Subcutaneous abdominal adipose tissue (tissue), 5 donors: ENCODE measurements at regions not wholly inside any gene's neighbourhood (a gene's known extent, or its start where the extent isn't known, plus 50 kb on each side); places are given as distances from the start of the nearest gene placed in this dataset.

Experiments used
- H3K27ac ChIP-seq: one replicate; pipeline ENCODE4 v1.7.0; 2013; ENCODE audit warnings: low read depth, mild to moderate bottlenecking, inconsistent platforms, low read length, moderate library complexity
- H3K27me3 ChIP-seq, 5 donors: one replicate each; pipeline ENCODE4 v1.7.0; 2013; ENCODE audit warnings: low read length in 5 of 5, inconsistent platforms in 1 of 5; ENCODE audit not compliant: control insufficient read depth in 5 of 5, insufficient read depth in 4 of 5
- H3K36me3 ChIP-seq, 5 donors: one replicate each; pipeline ENCODE4 v1.7.0; 2013; ENCODE audit warnings: low read length in 5 of 5; ENCODE audit not compliant: control insufficient read depth in 5 of 5, insufficient read depth in 5 of 5
- H3K4me1 ChIP-seq, 5 donors: one replicate each; pipeline ENCODE4 v1.7.0; 2013; ENCODE audit warnings: low read length in 5 of 5, mild to moderate bottlenecking in 3 of 5, moderate library complexity in 1 of 5; ENCODE audit not compliant: control insufficient read depth in 5 of 5, insufficient read depth in 5 of 5
- H3K4me3 ChIP-seq, 5 donors: one replicate each; pipeline ENCODE4 v1.7.0; 2013; ENCODE audit warnings: low read length in 5 of 5, low read depth in 1 of 5
- H3K9ac ChIP-seq, 5 donors: one replicate each; pipeline ENCODE4 v1.7.0; 2013; ENCODE audit warnings: low read length in 5 of 5, mild to moderate bottlenecking in 4 of 5, moderate library complexity in 3 of 5
- H3K9me3 ChIP-seq, 5 donors: one replicate each; pipeline ENCODE4 v1.7.0; 2013; ENCODE audit warnings: low read length in 5 of 5; ENCODE audit not compliant: control insufficient read depth in 5 of 5
- donor health status: healthy.
- donor health status: healthy.
- donor health status: healthy.
- donor health status: healthy.
- donor health status: healthy.

DNA sequence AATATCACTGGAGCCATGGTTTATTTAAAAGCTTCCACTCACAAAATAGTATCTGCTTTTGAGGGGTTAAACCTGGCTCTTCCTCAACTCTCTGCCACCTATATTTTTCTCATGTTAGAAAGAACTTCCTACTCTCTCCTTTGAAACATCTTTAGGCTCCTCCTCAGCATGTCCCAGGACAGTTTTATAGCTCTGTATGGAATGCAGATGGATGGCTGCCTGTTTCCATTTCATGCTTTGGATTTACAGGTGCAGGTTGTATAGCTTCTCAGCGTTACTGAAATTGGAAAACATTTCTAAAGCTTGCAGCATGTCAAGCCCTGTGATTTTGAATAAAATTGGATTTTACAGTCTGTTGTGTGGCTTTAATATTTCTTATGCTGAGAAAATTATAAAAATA is 314.0 kb downstream of the NDFIP2 start:
- H3K27me3 ChIP-seq: no peaks in the 10 kb centered on the region
- no peaks in the 10 kb centered on the region for H3K4me1 ChIP-seq
- no peak overlapping the region for H3K27ac ChIP-seq

DNA sequence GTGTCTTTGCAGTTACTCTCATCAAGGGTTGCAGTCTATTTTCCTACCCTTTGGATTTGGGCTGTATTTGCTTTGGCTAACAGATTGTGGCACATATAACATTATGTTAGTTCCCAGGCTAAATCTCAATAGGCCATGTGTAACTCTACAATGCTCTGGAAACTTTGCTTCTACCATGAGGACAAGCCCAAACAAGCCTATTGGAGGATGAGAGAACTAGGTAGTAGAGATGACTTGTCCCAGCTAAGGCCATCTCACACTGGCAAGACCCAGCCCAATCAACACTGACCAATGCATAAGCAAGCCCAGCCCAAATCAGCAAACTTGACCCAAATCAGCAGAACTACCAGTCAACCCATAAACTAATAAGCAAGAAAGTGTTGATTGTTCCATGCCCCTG is 311.8 kb downstream of the NDFIP2 start:
- no peak overlapping the region for H3K9ac ChIP-seq
- H3K4me1 ChIP-seq: no peaks in the 10 kb centered on the region
- no peak overlapping the region for H3K4me3 ChIP-seq
- H3K27me3 ChIP-seq: no peaks in the 10 kb centered on the region
- H3K36me3 ChIP-seq: no peaks in the 10 kb centered on the region
- no peak overlapping the region for H3K27ac ChIP-seq
- peaks cover 0 to 17% (median 9%) of the 10 kb centered on the region in 5 donors for H3K9me3 ChIP-seq

More for the DNA sequence above, 314.0 kb downstream of the NDFIP2 start:
- Histone ChIP-seq H3K4me3 (no peak overlapping the region), H3K36me3 (no peaks in the 10 kb centered on the region), H3K9ac (no peak overlapping the region), H3K9me3 (peaks cover 0 to 11% (median 0%) of the 10 kb centered on the region in 5 donors)

DNA sequence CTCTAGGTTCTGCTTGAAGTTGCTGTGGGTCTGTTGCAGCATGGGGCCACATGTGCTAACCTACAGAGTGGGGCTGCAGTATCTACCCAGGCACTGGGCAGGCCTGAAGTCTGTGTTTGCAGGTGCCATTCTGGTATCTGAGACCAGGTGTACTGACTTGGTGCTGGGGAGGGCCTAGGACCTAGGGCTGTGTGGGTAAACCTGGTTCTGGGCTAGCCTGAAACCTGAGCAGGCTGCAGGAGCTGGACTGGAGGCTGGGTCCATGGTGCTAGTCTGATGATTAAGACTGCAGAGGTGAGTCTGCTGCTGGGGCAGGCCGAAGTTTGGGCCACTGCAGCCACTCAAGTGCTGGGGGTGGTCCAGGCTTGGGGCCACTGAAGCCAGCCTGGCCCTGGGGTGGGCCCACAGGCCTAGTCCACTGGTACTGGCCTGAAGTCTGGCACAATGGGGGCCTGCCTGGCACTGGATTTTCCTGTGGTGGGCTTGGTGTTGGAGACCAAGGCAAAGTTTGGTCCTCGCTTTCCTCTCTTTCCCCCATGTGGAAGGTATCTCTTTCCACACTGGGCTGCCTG is 310.6 kb downstream of the NDFIP2 start:
- Histone ChIP-seq H3K4me3 (no peak overlapping the region), H3K27me3 (no peaks in the 10 kb centered on the region), H3K36me3 (no peaks in the 10 kb centered on the region)

DNA sequence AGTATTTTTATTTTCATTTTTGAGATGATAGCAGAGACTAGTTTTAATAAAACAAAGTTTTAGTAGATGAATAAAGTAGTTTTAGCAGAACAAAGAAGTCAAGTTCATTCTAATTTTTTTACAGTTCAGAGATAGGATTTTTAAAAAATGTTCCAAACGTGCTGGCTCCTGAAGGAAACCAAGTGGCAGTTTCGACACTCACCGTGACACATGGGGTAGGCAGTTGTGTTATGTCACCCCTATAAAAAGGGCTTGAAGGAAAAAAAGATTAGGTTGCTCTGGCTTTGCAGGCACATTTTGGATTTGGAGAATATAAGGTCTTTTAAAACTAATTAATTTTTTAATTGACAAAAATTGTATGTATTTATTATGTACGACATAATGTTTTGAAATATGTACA is 305.2 kb downstream of the NDFIP2 start:
- H3K9ac ChIP-seq: no peak overlapping the region
- H3K4me1 ChIP-seq: no peaks in the 10 kb centered on the region
- peaks cover 0 to 17% (median 9%) of the 10 kb centered on the region in 5 donors for H3K9me3 ChIP-seq
- no peak overlapping the region for H3K27ac ChIP-seq
- no peaks in the 10 kb centered on the region for H3K27me3 ChIP-seq
- H3K4me3 ChIP-seq: no peak overlapping the region
- no peaks in the 10 kb centered on the region for H3K36me3 ChIP-seq

More for the DNA sequence above, 310.6 kb downstream of the NDFIP2 start:
- no peak overlapping the region for H3K9ac ChIP-seq
- no peaks in the 10 kb centered on the region for H3K4me1 ChIP-seq
- no peak overlapping the region for H3K27ac ChIP-seq
- peaks cover 0 to 17% (median 9%) of the 10 kb centered on the region in 5 donors for H3K9me3 ChIP-seq

DNA sequence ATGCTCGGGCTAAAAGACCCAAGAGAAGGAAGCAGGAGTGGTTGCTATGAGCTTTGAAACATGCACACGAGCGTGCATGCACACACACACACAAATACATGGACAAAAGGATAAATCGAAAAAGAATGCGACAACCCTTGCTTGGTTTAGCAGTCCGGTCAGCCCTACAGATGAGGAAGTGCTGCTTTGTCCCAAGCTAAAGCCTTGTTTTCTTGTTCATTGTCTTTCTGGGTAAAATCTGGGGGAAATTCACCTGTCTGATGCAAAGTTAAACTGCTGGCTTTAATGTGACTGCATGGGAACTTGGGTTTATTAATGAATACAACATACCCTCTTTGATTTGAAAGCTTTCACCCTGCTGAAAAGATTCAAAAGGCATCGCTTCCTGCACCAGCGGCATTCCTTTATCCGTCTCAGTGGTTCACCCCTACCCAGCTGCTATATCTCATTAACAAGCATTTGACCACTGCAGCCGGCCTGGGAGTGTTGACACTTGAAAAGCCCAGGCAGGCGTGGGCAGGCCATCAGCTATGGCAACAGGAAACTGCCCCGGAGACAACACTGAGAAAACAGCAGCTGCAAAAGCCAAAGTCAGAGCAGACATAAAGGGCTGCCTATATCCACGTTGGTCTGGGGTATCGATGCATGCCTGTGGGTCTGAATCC is 301.7 kb downstream of the NDFIP2 start:
- Histone ChIP-seq H3K27me3 (no peaks in the 10 kb centered on the region), H3K9ac (no peak overlapping the region), H3K9me3 (no peaks in the 10 kb centered on the region), H3K4me3 (no peak overlapping the region), H3K27ac (no peak overlapping the region), H3K36me3 (no peaks in the 10 kb centered on the region), H3K4me1 (peaks cover 0 to 14% (median 10%) of the 10 kb centered on the region in 5 donors)

DNA sequence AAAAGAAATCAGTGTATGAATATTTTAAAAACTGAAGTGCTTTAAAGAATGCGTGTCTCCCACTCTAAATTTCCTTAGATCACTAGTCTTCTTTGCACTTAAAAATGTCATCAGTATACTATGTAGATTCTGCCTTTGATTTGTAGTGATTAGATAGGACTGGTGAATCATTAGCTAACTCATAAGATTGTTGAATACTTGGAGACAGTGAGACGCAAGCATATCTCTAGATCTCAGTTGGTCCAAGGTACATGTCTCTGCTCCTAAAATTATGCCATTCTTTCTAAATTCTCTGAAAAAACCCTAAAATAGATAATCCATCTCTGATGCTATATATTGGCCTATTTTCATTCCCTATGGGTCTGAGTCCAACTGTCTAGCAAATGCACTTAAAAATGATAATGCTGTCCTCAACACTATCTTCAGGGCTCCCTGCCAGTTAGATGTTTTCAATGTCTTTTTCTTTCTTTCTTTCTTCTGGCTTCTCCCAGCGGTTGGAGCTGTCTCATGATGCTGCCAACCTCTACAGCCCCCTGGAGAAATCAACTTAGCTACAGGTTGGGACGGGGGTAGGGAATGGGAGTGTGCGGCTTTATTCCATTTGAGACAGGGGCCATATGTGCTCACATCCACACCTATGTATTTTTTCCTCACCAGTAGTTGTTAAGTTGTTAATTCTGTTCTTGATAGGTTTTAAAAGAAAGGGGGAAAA is 301.0 kb downstream of the NDFIP2 start:
- H3K27ac ChIP-seq: no peak overlapping the region
- no peaks in the 10 kb centered on the region for H3K9me3 ChIP-seq
- H3K4me1 ChIP-seq: peaks cover 0 to 14% (median 10%) of the 10 kb centered on the region in 5 donors
- no peaks in the 10 kb centered on the region for H3K27me3 ChIP-seq
- no peaks in the 10 kb centered on the region for H3K36me3 ChIP-seq
- no peak overlapping the region for H3K4me3 ChIP-seq
- H3K9ac ChIP-seq: no peak overlapping the region

DNA sequence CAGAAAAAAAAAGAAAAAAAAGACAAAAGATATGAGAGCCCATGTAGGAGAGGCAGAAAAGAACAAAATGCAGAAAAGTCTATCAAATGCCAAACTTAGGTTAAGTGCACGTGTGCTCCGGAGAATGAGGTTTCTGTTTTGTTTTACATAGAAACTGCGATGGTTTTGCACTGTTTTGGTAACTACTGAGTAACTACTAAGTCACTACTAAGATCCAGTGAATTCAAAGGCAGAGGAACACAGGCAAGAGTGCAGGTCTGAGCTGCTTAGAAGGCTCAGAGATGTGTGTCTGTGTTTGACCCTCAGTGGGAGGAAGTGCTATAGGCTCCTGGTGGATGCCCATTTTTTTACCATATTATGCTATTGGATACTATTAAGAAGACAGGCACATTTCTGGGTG is 299.3 kb downstream of the NDFIP2 start:
- Histone ChIP-seq H3K27me3 (no peaks in the 10 kb centered on the region), H3K9ac (no peak overlapping the region), H3K27ac (no peak overlapping the region), H3K4me1 (peaks cover 0 to 20% (median 11%) of the 10 kb centered on the region in 5 donors), H3K9me3 (no peaks in the 10 kb centered on the region), H3K4me3 (peak overlapping the region in 4 of 5 donors; percentile 5 to 46 (median 12)), H3K36me3 (no peaks in the 10 kb centered on the region)

DNA sequence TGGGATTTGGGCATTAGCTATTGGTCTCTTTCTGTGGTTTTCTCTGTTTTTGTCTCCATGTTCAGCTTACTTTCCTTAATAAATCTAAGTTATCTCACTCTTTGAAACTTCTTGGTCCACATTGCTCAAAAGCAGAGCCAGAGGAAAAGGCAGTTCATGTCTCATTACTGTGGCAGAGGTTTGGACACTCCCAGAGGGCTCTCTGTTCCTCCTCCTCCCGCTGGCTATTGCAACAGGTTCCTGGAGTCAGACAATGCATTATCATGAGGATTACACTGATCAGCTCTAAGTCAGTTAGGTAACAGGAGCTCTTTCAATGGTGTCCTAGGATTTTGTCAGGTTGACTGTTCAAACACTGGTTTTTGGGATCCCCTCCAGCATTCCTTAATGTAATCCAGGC is 298.8 kb downstream of the NDFIP2 start:
- peak overlapping the region in 3 of 5 donors; percentile 6 to 46 (median 18) for H3K4me3 ChIP-seq
- H3K27ac ChIP-seq: no peak overlapping the region
- H3K9ac ChIP-seq: no peak overlapping the region
- peaks cover 0 to 20% (median 11%) of the 10 kb centered on the region in 5 donors for H3K4me1 ChIP-seq
- H3K27me3 ChIP-seq: no peaks in the 10 kb centered on the region
- no peaks in the 10 kb centered on the region for H3K36me3 ChIP-seq
- H3K9me3 ChIP-seq: no peaks in the 10 kb centered on the region

DNA sequence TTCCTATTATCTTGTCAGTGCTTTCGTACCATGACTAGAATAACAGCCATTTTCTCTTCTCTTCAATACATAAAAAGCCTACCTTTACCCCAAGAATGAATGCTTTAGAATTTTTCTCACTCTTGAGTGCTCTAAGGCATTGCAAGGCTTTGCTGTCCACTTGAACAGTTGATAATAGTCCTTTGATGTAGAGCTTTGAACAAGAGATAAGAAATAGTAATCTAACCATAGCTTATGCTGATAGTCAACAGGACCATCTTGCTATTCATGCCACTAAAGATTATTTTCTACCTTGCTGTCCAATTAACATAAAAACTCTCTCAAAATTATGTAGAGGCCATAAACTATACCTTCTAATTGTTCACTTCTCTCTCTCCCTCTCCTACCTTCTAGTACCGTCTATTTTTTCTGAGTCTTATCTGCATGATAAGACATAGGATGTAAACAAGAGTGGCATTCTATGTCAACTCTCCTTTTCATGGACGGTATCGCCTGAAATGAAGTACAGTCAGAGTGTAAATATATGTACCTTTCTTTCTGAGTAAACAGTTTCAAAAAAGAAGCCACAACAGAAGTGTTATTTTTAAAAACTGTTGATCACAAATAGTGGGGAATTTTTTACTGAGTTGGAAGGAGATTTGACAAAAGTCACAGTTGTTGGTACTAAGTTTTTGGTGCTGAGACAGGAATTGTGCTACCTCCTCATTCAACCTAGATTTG is 297.9 kb downstream of the NDFIP2 start:
- no peak overlapping the region for H3K4me3 ChIP-seq
- H3K4me1 ChIP-seq: peaks cover 0 to 20% (median 11%) of the 10 kb centered on the region in 5 donors
- H3K9me3 ChIP-seq: no peaks in the 10 kb centered on the region
- H3K27ac ChIP-seq: no peak overlapping the region
- no peaks in the 10 kb centered on the region for H3K36me3 ChIP-seq
- H3K27me3 ChIP-seq: no peaks in the 10 kb centered on the region
- no peak overlapping the region for H3K9ac ChIP-seq
